GM23248 (cell line): ENCODE measurements at regions not wholly inside any gene's neighbourhood (a gene's known extent, or its start where the extent isn't known, plus 50 kb on each side); places are given as distances from the start of the nearest gene placed in this dataset.

Experiments
- EZH2 ChIP-seq: fragments of 200-600 bp; sonication (generic); IDR thresholded peaks from 2 replicates; pipeline ENCODE4 v1.6.1; 2018; ENCODE audit warnings: antibody characterized with exemption, mild to moderate bottlenecking; ENCODE audit not compliant: insufficient read depth, poor library complexity, severe bottlenecking
- EZH2phosphoT487 ChIP-seq: fragments of 200-600 bp; sonication (generic); IDR thresholded peaks from 2 replicates; pipeline ENCODE4 v1.6.1; 2018; ENCODE audit warnings: antibody characterized with exemption, moderate library complexity, mild to moderate bottlenecking, low read depth; ENCODE audit not compliant: insufficient read depth

GRCh38 chr2:204437815-204438756 is 107.2 kb upstream of the PARD3B start:
- TF ChIP-seq EZH2: no peak
- TF ChIP-seq EZH2phosphoT487: no peak
